Peyer's patch (tissue), 4 donors: ENCODE measurements at regions not wholly inside any gene's neighbourhood (a gene's known extent, or its start where the extent isn't known, plus 50 kb on each side); places are given as distances from the start of the nearest gene placed in this dataset.

Source experiments
- DNase-seq, 3 donors: peaks; one replicate each; pipeline ENCODE4 v3.0.0-alpha.2; 2017 to 2019
- H3K27ac ChIP-seq, 4 donors: fragments of 200-600 bp; sonication (generic); one replicate each; pipeline ENCODE4 v1.5.1; 2016 to 2019
- H3K27me3 ChIP-seq, 2 donors: fragments of 200-600 bp; sonication (generic); one replicate each; pipeline ENCODE4 v1.5.1; 2019
- H3K36me3 ChIP-seq, 3 donors: fragments of 200-600 bp; sonication (generic); one replicate each; pipeline ENCODE4 v1.5.1; 2016 to 2019
- H3K4me1 ChIP-seq, 4 donors: fragments of 200-600 bp; sonication (generic); one replicate each; pipeline ENCODE4 v1.5.1; 2016 to 2019
- H3K4me3 ChIP-seq, 4 donors: fragments of 200-600 bp; sonication (generic); 1 replicate in 3 of 4; 2 replicates in 1 of 4; pipeline ENCODE4 v1.5.1; 2016 to 2019; ENCODE audit warnings: mild to moderate bottlenecking in 1 of 4
- H3K9me3 ChIP-seq, 4 donors: fragments of 200-600 bp; sonication (generic); one replicate each; pipeline ENCODE4 v1.5.1; 2016 to 2019; ENCODE audit warnings: mild to moderate bottlenecking in 1 of 4
- POLR2A ChIP-seq, 2 donors: fragments of 450-650 bp; IDR thresholded peaks; one replicate each; pipeline ENCODE4 v1.5.1; 2017; ENCODE audit warnings: antibody characterized with exemption in 2 of 2, mild to moderate bottlenecking in 2 of 2, moderate library complexity in 2 of 2
- TF ChIP-seq, protein P1 (sequence below), 6 experiments: fragments of 450-650 bp in 4 of 6; fragments of 200-600 bp in 2 of 6; sonication (generic) in 1 of 6; IDR thresholded peaks; one replicate each; pipeline ENCODE4 v1.5.1; 2017 to 2019; ENCODE audit warnings: antibody characterized with exemption in 6 of 6, mild to moderate bottlenecking in 3 of 6, moderate library complexity in 1 of 6

DNA sequence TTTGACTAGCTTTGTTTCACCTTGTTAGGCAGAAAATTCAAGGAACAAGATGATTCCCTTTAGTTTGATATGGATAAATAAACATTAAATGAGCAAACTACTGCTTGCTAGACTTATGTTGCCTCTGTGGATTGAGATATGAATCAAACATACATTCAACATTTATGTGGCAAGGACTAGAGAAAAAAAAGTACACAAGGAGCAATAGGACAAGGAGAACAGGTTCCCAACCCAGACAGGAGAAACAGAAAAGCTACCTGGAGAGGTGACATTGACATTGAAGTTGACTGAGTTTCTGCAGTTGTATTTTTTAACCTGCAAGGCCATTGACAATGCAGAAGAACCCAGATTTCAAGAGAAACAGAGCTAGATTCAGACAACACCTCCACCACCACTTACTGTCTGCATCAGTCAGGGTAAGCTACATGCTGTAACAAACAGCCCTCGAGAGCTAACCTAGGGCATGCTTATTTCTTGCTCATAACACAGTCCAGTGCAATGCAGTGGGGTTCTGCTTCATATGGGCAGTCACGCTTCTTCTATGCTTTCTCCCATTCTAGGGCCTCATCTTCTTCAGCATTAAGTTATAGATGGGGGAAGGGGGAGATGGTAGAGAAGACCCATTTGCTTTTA is 180.9 kb upstream of the LYZL1 start:
- TF ChIP-seq, protein P1, sequence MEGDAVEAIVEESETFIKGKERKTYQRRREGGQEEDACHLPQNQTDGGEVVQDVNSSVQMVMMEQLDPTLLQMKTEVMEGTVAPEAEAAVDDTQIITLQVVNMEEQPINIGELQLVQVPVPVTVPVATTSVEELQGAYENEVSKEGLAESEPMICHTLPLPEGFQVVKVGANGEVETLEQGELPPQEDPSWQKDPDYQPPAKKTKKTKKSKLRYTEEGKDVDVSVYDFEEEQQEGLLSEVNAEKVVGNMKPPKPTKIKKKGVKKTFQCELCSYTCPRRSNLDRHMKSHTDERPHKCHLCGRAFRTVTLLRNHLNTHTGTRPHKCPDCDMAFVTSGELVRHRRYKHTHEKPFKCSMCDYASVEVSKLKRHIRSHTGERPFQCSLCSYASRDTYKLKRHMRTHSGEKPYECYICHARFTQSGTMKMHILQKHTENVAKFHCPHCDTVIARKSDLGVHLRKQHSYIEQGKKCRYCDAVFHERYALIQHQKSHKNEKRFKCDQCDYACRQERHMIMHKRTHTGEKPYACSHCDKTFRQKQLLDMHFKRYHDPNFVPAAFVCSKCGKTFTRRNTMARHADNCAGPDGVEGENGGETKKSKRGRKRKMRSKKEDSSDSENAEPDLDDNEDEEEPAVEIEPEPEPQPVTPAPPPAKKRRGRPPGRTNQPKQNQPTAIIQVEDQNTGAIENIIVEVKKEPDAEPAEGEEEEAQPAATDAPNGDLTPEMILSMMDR (IDR thresholded peaks at IDR 0.05) = no peak
- no peak for TF ChIP-seq POLR2A (IDR thresholded peaks at IDR 0.05)
- Histone ChIP-seq H3K27ac (no peak overlapping the region), H3K4me1 (no peaks in the 10 kb centered on the region), H3K27me3 (no peaks in the 10 kb centered on the region), H3K36me3 (no peaks in the 10 kb centered on the region), H3K4me3 (no peak overlapping the region), H3K9me3 (no peaks in the 10 kb centered on the region)
- no peak for DNase-seq

DNA sequence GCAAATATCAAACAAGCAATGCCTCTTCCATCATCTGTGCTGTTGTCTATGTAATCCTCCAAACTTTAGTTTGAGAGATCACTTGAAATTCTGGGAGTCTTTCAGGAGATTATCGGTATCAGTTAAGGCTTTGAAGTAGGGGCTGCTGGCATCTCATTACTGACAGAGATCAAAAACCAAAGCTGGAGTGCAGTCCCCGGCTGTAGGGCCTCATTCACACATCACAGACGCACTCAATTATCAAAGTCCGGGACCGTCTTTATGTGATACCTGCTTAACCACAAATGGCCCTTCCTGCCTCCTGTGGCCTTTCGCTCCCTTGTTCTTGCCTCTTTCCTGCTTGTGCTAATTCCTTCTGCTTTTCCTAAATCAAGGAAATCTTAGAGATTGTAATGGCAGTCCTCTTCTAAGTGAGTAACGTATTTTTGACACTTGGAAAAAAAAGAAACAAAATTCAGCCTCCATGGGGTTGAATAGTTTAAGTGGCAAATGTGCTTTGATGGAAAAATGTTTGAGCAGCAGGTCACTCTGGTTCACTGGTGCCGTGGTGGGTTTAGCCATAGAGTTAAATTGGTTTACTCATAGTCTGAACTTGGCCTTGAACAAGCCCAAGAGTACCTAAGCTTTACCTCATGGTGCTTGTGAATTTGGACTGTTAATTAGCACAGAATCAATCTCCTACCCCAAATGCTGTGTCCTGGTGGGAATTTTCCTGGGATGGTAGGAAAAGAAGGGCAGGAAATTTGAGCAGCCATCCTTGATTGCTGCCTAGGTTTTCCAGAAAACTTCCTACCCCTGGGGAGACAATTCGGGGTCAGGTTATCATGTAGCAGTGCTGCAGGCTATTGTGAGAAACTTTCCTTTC is 178.9 kb upstream of the LYZL1 start:
- TF ChIP-seq POLR2A (IDR thresholded peaks at IDR 0.05) = no peak
- TF ChIP-seq, protein P1 (IDR thresholded peaks at IDR 0.05) = no peak
- H3K27me3 ChIP-seq = no peaks in the 10 kb centered on the region
- no peaks in the 10 kb centered on the region for H3K9me3 ChIP-seq
- no peak overlapping the region for H3K4me3 ChIP-seq
- DNase-seq = no peak
- no peak overlapping the region for H3K27ac ChIP-seq
- no peaks in the 10 kb centered on the region for H3K4me1 ChIP-seq
- no peaks in the 10 kb centered on the region for H3K36me3 ChIP-seq

DNA sequence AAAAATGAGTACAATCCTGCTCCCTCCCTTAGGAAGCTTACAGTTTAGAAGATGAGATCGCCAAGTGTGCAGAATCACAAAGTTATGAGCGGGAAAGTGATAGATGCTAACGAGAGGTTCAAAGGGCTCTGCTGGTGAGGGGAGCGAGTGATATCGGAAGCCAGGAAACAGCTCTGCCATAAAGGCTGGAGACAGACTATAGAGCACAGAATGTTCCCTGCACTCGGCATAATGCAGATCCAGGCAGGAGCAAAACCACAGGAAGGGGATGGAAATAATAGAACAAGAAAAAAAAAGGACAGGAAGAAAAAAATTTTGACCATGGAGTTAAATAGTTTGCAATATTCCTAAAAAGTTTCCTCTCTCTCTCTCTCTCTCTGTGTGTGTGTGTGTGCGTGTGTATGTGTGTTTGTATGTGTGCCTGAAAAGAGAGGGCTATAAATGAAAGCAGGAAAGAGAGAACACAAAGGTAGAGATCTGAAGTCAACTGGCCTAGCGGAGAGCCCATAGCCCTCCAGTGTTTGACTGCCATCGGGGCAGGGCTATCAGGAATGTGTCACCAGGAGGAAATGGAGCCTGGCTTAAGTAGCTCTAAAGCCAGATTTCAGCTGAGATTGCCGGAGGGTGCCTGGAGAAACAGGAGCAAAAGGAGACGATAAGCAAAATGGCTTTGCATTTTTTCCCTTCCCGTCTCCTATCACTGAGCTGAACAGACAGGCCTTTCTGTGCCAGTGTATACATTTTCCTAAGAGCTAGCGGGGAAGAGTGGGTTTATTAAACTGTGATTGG is 175.8 kb upstream of the LYZL1 start:
- no peak for DNase-seq
- Histone ChIP-seq H3K4me1 (no peaks in the 10 kb centered on the region), H3K27ac (no peak overlapping the region), H3K4me3 (no peak overlapping the region), H3K36me3 (no peaks in the 10 kb centered on the region), H3K27me3 (no peaks in the 10 kb centered on the region), H3K9me3 (peaks cover 0 to 6% (median 0%) of the 10 kb centered on the region in 4 donors)
- TF ChIP-seq, protein P1 (IDR thresholded peaks at IDR 0.05) = no peak
- TF ChIP-seq POLR2A (IDR thresholded peaks at IDR 0.05) = no peak

GRCh38 chr10:29113616-29113945 is 175.3 kb upstream of the LYZL1 start:
- no peaks in the 10 kb centered on the region for H3K27me3 ChIP-seq
- no peaks in the 10 kb centered on the region for H3K36me3 ChIP-seq
- H3K27ac ChIP-seq = no peak overlapping the region
- no peak for DNase-seq
- no peaks in the 10 kb centered on the region for H3K4me1 ChIP-seq
- TF ChIP-seq POLR2A (IDR thresholded peaks at IDR 0.05) = no peak
- TF ChIP-seq, protein P1 (IDR thresholded peaks at IDR 0.05) = no peak
- H3K9me3 ChIP-seq = peaks cover 0 to 6% (median 0%) of the 10 kb centered on the region in 4 donors
- no peak overlapping the region for H3K4me3 ChIP-seq

- TF ChIP-seq, protein P1 (IDR thresholded peaks at IDR 0.05) = no peak
- no peak for TF ChIP-seq POLR2A (IDR thresholded peaks at IDR 0.05)
- DNase-seq = no peak
- Histone ChIP-seq H3K9me3 (peaks cover 0 to 6% (median 0%) of the 10 kb centered on the region in 4 donors), H3K36me3 (no peaks in the 10 kb centered on the region), H3K4me3 (no peak overlapping the region), H3K27me3 (no peaks in the 10 kb centered on the region), H3K27ac (no peak overlapping the region), H3K4me1 (no peaks in the 10 kb centered on the region)
Observed at GRCh38 chr10:29114141-29114540, 174.7 kb upstream of the LYZL1 start.
